ENCODE measurements at regions not wholly inside any gene's neighbourhood (a gene's known extent, or its start where the extent isn't known, plus 50 kb on each side); places are given as distances from the start of the nearest gene placed in this dataset.

DNA sequence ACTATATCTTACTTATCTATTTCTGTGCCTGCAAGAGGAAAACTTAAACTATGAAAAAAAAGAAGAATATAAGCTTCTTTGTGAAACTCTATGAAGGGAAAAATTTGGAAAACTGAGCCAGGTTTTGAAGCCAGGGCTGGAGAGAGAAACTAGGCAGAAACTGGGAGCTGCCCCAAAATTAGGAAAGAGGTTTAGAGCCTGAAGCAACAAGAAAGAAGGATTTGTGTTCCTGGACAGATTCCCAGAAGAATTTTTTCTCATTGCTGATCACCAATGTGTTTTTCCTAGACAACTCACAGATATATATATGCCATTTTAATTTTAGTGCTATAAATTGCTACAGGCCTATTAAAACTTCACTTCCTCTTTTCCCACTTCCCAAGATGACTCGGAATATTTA, 245.0 kb upstream of the GEMIN8 start:
- TF ChIP-seq, protein P1, sequence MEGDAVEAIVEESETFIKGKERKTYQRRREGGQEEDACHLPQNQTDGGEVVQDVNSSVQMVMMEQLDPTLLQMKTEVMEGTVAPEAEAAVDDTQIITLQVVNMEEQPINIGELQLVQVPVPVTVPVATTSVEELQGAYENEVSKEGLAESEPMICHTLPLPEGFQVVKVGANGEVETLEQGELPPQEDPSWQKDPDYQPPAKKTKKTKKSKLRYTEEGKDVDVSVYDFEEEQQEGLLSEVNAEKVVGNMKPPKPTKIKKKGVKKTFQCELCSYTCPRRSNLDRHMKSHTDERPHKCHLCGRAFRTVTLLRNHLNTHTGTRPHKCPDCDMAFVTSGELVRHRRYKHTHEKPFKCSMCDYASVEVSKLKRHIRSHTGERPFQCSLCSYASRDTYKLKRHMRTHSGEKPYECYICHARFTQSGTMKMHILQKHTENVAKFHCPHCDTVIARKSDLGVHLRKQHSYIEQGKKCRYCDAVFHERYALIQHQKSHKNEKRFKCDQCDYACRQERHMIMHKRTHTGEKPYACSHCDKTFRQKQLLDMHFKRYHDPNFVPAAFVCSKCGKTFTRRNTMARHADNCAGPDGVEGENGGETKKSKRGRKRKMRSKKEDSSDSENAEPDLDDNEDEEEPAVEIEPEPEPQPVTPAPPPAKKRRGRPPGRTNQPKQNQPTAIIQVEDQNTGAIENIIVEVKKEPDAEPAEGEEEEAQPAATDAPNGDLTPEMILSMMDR (IDR thresholded peaks at IDR 0.05; ENCODE audit: borderline replicate concordance, extremely low read depth, low read length, poor library complexity, severe bottlenecking), result no peak
- TF ChIP-seq EZH2 (IDR thresholded peaks at IDR 0.05; ENCODE audit: borderline replicate concordance, low read depth, low read length, severe bottlenecking), result no peak
